ENCODE measurements at regions not wholly inside any gene's neighbourhood (a gene's known extent, or its start where the extent isn't known, plus 50 kb on each side); places are given as distances from the start of the nearest gene placed in this dataset.
"Not testable (repeated sequence)": the region's sequence is repeated elsewhere in the genome, so short reads cannot be mapped to it uniquely, and the experiment has no call there.

GRCh38 chr1:146409116-146409801, 180.4 kb upstream of the NOTCH2NLA start:
- peak; percentile 21 for DNase-seq

DNA sequence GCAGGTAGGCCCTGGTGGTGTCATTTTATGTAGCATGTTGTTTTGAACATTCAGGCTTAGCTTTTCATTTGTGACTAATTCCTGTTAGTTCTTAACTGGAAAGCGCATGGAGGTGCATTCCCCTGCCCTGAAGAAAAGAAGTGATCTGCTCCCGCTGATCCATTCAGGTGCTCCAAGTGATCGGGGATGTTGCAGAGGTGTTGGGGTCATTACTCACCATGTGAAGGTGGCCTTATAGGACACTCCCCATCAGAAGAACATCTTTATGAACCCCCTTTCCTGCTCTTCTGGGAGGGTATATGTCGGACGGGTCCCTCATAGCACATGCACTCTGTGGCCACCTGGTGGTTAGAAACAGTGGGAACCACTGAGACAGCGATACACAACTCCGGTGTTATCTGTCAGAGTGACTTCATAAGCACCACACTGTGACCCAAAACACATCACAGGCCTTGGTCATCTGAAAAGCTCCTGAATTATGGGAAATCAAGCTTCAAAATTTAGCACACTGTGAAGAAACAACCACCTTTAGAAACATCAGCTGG, 172.5 kb upstream of the NOTCH2NLA start:
- peak; percentile 62 for DNase-seq

GRCh38 chr1:146400173-146401121, 171.6 kb upstream of the NOTCH2NLA start:
- peak; percentile 43 for DNase-seq

- DNase-seq = peak; percentile 30
These were observed 170.4 kb upstream of the NOTCH2NLA start for GRCh38 chr1:146399225-146399624.

GRCh38 chr1:146396801-146397200, 168.0 kb upstream of the NOTCH2NLA start:
- DNase-seq = not testable (repeated sequence)

DNA sequence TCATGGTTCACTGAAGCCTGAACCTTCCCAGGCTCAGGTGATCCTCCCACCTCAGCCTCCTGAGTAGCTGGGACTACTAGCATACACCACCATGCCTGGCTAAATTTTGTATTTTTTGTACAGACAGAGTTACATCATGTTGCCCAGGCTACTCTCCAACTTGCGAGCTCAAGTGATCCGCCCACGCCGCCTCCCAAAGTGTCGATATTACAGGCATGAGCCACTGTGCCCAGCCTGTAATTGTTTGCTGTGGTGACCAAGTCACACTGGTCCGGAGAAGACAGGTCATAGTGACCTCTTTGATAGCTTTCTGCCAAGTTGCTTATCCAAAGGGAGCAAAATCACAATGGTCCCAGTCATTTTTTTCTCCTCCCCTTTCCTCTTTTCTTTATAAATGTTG, 167.4 kb upstream of the NOTCH2NLA start:
- not testable (repeated sequence) for DNase-seq

DNA sequence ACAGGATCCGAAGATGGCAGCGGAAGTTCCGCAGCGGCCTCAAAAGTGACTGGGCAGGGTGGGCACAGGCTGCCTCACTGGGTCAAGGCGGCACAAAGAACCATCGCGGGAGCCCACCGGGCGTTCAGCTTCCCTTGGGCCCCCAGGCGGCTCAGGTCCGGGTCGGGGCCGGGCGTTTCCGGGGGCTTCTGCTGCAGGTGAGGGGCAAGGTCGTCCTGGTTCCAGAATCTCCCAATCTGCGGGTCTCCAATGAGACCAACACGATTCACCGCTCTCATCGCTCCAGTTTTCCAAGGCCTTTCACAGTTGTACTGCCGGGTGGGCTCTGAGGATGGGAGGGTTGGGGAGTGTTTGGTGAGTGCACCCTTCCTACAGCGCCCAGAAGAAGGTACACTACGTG, 165.0 kb upstream of the NOTCH2NLA start:
- not testable (repeated sequence) for DNase-seq

DNA sequence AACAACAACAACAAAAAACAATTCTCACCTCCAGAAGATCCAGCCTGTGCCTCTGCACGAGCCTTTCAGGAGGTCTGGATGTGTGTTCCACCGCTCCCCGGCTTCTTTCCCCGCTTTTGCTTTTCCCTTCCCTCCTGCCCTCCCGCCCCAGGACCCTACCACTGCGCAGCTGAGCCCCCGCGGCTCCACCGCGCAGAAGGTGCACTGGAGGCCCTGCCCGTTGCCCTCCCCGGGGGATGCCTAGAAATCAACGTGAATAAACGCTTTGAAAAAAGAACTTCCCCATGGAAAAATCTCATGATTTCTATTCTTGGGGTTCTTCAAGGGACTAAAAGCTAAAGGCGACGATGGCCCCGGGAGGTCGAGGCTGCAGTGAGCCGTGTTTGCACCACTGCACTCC, 164.3 kb upstream of the NOTCH2NLA start:
- not testable (repeated sequence) for DNase-seq

DNA sequence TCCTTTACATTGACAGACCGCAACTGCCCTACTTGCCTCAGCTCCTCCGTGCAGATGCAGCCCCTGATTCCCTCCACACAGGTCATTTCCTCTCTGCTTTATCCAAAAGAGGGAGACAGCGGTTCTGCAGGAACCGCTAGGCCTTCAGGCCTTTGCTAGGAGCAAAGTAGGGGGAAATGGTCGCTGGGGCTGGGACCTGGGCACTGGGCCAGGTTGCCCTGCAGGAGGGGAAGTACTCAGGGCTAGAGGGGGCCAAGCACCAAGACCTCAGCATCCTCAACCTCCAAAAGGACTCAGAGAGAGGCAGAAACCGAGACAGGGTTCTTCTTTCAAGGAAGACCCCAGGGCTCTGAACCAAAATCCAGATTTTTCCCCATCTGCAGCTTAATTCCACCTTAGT, 160.4 kb upstream of the NOTCH2NLA start:
- DNase-seq = not testable (repeated sequence)

- DNase-seq = not testable (repeated sequence)
These were observed 159.1 kb upstream of the NOTCH2NLA start for GRCh38 chr1:146387750-146388469.

- peak; percentile 72 for DNase-seq
These were observed 158.3 kb upstream of the NOTCH2NLA start for GRCh38 chr1:146386851-146387749.

DNA sequence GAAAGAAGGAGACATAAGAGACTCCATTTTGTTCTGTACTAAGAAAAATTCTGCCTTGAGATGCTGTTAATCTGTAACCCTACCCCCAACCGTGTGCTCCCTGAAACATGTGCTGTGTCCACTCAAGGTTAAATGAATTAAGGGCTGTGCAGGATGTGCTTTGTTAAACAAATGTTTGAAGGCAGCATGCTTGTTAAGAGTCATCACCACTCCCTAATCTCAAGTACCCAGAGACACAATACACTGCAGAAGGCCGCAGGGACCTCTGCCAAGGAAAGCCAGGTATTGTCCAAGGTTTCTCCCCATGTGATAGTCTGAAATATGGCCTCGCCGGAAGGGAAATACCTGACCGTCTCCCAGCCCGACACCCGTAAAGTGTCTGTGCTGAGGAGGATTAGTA, 152.4 kb upstream of the NOTCH2NLA start:
- DNase-seq = not testable (repeated sequence)

GRCh38 chr1:146376708-146377496, 148.1 kb upstream of the NOTCH2NLA start:
- DNase-seq = peak; percentile 91

DNA sequence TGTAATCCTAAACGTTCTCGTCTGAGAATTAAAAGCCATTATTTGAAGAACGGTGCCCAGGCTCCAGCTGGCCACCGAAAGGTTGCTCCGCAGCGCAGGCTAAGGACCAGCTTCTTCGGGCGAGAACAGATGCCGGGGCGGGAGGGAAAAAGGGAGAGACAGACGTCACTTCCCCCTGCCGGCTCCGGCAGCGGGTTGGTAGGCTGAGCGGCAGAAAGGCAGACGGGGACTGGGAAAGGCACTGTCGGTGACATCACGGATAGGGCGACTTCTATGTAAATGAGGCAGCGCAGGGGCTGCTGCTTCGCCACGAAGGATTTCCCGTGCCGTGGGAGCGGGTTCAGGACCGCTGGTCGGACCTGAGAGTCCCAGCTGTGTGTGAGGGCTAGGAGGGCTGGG, 147.5 kb upstream of the NOTCH2NLA start:
- peak; percentile 91 for DNase-seq

DNA sequence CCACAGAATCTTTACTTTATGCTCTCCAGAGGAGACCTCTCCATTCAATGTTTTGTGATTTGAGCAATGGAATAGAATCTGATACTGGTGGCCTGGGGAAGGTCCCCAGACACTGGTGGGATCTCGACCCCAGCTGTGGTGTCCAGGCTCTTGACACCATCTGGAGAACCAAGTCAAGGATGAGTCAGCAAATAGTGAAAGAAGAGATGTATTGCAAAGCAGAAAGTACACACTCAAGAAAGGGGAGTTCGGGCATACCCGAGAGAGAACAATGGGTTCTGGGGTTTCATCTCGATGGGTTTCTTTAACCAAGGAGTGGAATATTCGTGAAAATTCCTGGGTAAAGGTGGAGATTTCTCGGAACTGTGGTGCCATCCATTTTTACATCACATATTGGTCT, 146.3 kb upstream of the NOTCH2NLA start:
- not testable (repeated sequence) for DNase-seq

DNA sequence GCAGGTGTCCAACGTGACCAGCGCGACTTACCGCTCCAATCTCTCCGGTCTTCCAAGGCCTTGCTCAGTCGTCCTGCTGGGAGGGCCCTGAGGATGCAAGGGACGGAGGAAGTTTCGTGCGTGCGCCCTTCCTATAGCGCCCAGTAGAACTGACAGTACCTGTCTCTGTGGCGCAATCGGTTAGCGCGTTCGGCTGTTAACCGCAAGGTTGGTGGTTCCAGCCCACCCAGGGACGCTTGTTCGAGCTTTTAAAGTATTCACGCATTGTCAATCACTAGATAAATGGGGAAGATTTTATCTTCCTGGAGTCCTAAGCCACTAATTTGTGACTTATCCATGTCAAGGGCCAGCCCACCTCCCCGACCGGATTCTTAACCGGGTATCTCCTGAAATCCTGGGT, 141.1 kb upstream of the NOTCH2NLA start:
- DNase-seq = peak; percentile 74

DNA sequence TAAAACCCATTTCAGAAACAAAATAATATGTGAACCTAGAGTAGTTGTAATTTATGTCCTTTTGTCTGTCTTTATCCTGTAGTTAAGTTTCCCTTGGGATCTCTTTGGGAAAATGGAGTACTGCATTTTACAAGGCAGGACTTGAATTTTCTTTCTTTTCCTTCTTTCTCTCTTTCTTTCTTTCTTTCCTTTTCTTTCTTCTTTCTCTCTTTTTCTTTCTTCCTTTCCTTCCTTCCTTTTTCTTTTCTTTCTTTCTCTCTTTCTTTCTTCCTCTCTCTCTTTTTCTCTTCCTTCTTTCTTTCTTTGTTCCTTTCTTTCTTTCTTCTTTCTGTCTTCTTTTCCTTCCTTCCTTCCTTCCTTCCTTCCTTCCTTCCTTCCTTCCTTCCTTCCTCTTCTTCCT, 126.6 kb upstream of the NOTCH2NLA start:
- DNase-seq = not testable (repeated sequence)

- DNase-seq = not testable (repeated sequence)
These were observed 98.0 kb upstream of the NOTCH2NLA start for GRCh38 chr1:146326863-146327262.

GRCh38 chr1:146324463-146324862, 95.6 kb upstream of the NOTCH2NLA start:
- not testable (repeated sequence) for DNase-seq

- not testable (repeated sequence) for DNase-seq
These were observed 94.5 kb upstream of the NOTCH2NLA start for GRCh38 chr1:146323302-146323701.

- DNase-seq = not testable (repeated sequence)
These were observed 94.1 kb upstream of the NOTCH2NLA start for GRCh38 chr1:146322893-146323292.
